Prostate gland (tissue), 2 donors: ENCODE measurements at regions not wholly inside any gene's neighbourhood (a gene's known extent, or its start where the extent isn't known, plus 50 kb on each side); places are given as distances from the start of the nearest gene placed in this dataset.

Source experiments
- POLR2A ChIP-seq: fragments of 450-650 bp; IDR thresholded peaks from one replicate; pipeline ENCODE4 v1.6.1; 2016; ENCODE audit warnings: antibody characterized with exemption, mild to moderate bottlenecking
- POLR2AphosphoS5 ChIP-seq: sonication (generic); formaldehyde crosslinking; IDR thresholded peaks from one replicate; pipeline ENCODE4 v1.6.1; 2017; ENCODE audit warnings: antibody characterized with exemption
- TF ChIP-seq, protein P1 (sequence below), 4 experiments: fragments of 200-600 bp in 2 of 4; fragments of 450-650 bp in 2 of 4; sonication (generic) in 2 of 4; IDR thresholded peaks; 1 replicate in 3 of 4; 2 replicates in 1 of 4; pipeline ENCODE4 v1.5.1; 2016 to 2019; ENCODE audit warnings: antibody characterized with exemption in 4 of 4, mild to moderate bottlenecking in 2 of 4, moderate library complexity in 2 of 4

- TF ChIP-seq, protein P1, sequence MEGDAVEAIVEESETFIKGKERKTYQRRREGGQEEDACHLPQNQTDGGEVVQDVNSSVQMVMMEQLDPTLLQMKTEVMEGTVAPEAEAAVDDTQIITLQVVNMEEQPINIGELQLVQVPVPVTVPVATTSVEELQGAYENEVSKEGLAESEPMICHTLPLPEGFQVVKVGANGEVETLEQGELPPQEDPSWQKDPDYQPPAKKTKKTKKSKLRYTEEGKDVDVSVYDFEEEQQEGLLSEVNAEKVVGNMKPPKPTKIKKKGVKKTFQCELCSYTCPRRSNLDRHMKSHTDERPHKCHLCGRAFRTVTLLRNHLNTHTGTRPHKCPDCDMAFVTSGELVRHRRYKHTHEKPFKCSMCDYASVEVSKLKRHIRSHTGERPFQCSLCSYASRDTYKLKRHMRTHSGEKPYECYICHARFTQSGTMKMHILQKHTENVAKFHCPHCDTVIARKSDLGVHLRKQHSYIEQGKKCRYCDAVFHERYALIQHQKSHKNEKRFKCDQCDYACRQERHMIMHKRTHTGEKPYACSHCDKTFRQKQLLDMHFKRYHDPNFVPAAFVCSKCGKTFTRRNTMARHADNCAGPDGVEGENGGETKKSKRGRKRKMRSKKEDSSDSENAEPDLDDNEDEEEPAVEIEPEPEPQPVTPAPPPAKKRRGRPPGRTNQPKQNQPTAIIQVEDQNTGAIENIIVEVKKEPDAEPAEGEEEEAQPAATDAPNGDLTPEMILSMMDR (IDR thresholded peaks at IDR 0.05), result no peak
- no peak for TF ChIP-seq POLR2A
- no peak for TF ChIP-seq POLR2AphosphoS5
Observed at GRCh38 chr12:30126944-30127343, 343.2 kb upstream of the TMTC1 start.
